ENCODE measurements at regions not wholly inside any gene's neighbourhood (a gene's known extent, or its start where the extent isn't known, plus 50 kb on each side); places are given as distances from the start of the nearest gene placed in this dataset.

GRCh38 chr2:221211653-221212052 is 360.5 kb downstream of the EPHA4 start:
- H3K27me3 ChIP-seq = no peaks in the 10 kb centered on the region
- no peaks in the 10 kb centered on the region for H3K9me3 ChIP-seq
- H3K36me3 ChIP-seq = no peaks in the 10 kb centered on the region
- H3K4me3 ChIP-seq = no peak overlapping the region
- no peaks in the 10 kb centered on the region for H3K4me1 ChIP-seq
- TF ChIP-seq CTCF (IDR thresholded peaks at IDR 0.05) = no peak
- no peak for TF ChIP-seq POLR2A (IDR thresholded peaks at IDR 0.05)
- TF ChIP-seq EP300 (IDR thresholded peaks at IDR 0.05) = no peak
- H3K27ac ChIP-seq = no peak overlapping the region
- DNase-seq (ENCODE audit: low spot score in 2 of 2) = no peak
- WGBS, 2 donors = 94 to 98% methylated on average over 3 of the region's 3 CpGs

GRCh38 chr2:221212105-221212504 is 360.0 kb downstream of the EPHA4 start:
- TF ChIP-seq EP300 (IDR thresholded peaks at IDR 0.05) (no peak), POLR2A (IDR thresholded peaks at IDR 0.05) (no peak), CTCF (IDR thresholded peaks at IDR 0.05) (no peak)
- Histone ChIP-seq H3K9me3 (no peaks in the 10 kb centered on the region), H3K27me3 (no peaks in the 10 kb centered on the region), H3K4me3 (no peak overlapping the region), H3K4me1 (no peaks in the 10 kb centered on the region), H3K36me3 (no peaks in the 10 kb centered on the region), H3K27ac (no peak overlapping the region)
- WGBS, 2 donors = 88 to 89% methylated on average over 2 of the region's 2 CpGs
- DNase-seq (ENCODE audit: low spot score in 2 of 2) = no peak

- no peaks in the 10 kb centered on the region for H3K9me3 ChIP-seq
- no peaks in the 10 kb centered on the region for H3K27me3 ChIP-seq
- no peaks in the 10 kb centered on the region for H3K36me3 ChIP-seq
- no peak overlapping the region for H3K4me3 ChIP-seq
- WGBS, 2 donors = 94 to 95% methylated on average over 1 of the region's 1 CpG
- TF ChIP-seq CTCF (IDR thresholded peaks at IDR 0.05) (no peak), EP300 (IDR thresholded peaks at IDR 0.05) (no peak), POLR2A (IDR thresholded peaks at IDR 0.05) (no peak)
- no peak for DNase-seq (ENCODE audit: low spot score in 2 of 2)
- no peaks in the 10 kb centered on the region for H3K4me1 ChIP-seq
- no peak overlapping the region for H3K27ac ChIP-seq
Observed at GRCh38 chr2:221215487-221215886, 356.6 kb downstream of the EPHA4 start.

- TF ChIP-seq POLR2A (IDR thresholded peaks at IDR 0.05) (no peak), EP300 (IDR thresholded peaks at IDR 0.05) (no peak), CTCF (IDR thresholded peaks at IDR 0.05) (no peak)
- Histone ChIP-seq H3K36me3 (no peaks in the 10 kb centered on the region), H3K4me1 (no peaks in the 10 kb centered on the region), H3K27ac (no peak overlapping the region), H3K9me3 (no peaks in the 10 kb centered on the region), H3K4me3 (no peak overlapping the region), H3K27me3 (no peaks in the 10 kb centered on the region)
- 55 to 59% methylated on average over 3 of the region's 3 CpGs for WGBS, 2 donors
- DNase-seq (ENCODE audit: low spot score in 2 of 2) = no peak
Observed at GRCh38 chr2:221216636-221217035, 355.5 kb downstream of the EPHA4 start.

GRCh38 chr2:221225752-221226151 is 346.4 kb downstream of the EPHA4 start:
- Histone ChIP-seq H3K27me3 (no peaks in the 10 kb centered on the region), H3K36me3 (no peaks in the 10 kb centered on the region), H3K9me3 (peaks cover 0 to 3% (median 1%) of the 10 kb centered on the region in 4 donors), H3K4me3 (no peak overlapping the region), H3K27ac (no peak overlapping the region), H3K4me1 (no peaks in the 10 kb centered on the region)
- TF ChIP-seq CTCF (IDR thresholded peaks at IDR 0.05) (no peak), POLR2A (IDR thresholded peaks at IDR 0.05) (no peak), EP300 (IDR thresholded peaks at IDR 0.05) (no peak)
- 95 to 96% methylated on average over 2 of the region's 2 CpGs for WGBS, 2 donors
- no peak for DNase-seq (ENCODE audit: low spot score in 2 of 2)
